GM19397 (cell line): ENCODE measurements at regions not wholly inside any gene's neighbourhood (a gene's known extent, or its start where the extent isn't known, plus 50 kb on each side); places are given as distances from the start of the nearest gene placed in this dataset.
"Not testable (repeated sequence)": the region's sequence is repeated elsewhere in the genome, so short reads cannot be mapped to it uniquely, and the experiment has no call there.

ENCODE experiments used
- ATAC-seq: cut with Tn5 transposase; IDR thresholded peaks from one replicate; pipeline ENCODE4 v1.9.1; 2021; ENCODE audit warnings: mild to moderate bottlenecking, moderate library complexity; ENCODE audit not compliant: unreplicated experiment

DNA sequence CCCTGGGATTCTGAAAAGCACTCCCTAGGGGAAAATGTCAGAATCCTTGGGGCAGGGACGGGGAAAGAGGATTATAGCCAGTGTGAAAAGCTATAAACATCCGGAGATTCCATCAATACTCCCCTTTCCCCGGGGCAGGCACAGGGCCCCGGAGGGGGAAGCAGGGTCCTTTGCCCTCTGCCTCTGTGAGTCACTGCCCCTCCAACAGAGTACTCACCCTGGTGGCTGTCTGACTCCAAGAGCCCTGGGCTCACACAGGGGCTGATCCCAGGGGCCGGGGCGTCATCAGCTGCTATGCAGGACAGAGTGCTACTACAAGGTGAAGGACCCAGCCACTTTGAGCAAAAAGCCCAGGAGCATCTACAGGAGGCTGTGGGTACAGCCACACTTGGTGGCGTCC is 133.0 kb upstream of the PRR20G start:
- no peak for ATAC-seq

DNA sequence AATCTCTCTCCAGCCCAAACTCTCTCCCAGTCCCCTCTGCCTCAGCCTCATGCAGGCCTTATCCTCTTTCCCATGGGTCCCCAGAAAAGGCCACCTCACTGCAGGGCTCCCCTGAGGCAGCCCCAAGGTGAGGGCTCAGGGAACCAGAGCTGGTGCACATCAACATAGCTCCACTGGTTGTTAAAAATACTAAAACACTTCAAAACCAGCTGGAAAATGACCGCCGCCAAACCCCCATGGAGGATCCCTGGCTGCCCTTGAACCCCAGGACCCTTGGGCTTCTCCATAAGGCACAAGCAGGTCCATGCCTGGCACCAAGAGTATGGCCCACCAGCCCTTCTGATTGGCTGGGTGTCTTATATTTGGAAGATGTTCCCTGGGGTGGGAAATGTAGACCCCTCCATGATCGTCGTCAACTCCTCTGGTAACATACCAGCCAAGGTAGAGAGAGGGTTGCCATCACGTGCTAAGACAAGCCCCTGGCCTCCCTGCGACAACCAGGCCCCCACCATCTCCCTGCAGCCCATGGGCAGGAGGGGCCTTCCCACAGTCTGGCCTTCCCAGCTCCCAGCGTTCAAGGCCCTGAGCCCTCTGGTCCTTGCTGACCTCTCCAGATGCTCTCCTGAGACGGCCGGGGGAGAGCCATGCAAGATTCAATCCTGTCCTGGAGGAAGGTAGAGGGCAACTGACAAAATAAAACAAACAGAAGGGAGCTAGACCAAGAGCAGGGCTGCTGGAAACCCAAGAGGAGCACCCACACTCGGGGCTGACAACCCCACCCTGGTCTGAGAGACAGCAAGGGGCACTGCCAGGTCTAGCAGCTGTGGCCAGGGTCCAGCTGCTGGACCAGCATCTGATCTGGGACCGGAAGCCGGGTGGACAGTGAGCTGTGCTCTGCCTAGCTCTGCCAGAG is 132.1 kb upstream of the PRR20G start:
- no peak for ATAC-seq

DNA sequence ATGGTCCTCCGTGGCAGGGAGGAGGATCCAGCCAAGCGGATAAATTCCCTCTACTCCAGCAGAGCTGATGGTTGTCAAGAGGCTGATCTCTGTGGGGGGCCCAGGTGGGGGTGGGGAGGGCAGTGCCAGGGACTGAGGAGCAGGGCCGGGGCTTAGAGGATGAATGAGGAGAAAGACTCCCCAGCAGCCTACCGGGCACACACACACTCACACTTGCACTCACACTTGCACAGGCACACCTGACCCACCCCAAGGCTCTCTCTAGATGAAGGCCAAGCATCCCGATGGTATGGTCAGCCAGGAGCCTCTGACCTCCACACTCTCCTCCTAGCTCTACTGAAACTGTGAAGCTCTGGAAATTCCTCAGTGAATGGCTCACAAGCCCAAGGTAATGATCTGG is 131.3 kb upstream of the PRR20G start:
- no peak for ATAC-seq

DNA sequence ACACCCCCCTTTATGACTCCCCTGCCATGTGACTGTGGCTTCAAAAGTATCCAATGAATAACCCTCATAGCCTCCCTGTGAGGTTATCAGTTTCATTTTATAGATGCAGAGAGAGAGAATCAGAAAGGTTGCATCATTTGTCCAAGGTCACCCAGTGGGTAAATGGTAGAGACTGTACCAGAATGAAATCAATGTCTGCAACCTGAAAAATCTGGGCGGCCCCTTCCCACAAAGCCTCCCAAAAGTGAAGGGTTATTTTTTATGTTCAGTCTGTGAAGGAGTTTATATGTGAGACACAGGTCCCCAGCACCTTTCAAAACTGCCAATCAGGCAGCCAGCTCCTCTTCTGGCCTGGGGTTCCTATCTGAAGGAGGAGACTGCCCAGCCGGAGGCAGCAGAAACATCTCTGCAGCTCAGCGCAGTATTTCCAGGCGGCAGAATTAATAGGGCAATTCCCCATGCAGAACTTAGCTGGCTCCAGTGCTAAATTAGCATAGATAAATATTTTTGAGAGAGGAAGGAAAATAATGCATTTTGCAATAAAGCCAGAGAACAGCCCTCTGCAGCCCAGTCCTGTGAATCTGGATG is 130.8 kb upstream of the PRR20G start:
- no peak for ATAC-seq

DNA sequence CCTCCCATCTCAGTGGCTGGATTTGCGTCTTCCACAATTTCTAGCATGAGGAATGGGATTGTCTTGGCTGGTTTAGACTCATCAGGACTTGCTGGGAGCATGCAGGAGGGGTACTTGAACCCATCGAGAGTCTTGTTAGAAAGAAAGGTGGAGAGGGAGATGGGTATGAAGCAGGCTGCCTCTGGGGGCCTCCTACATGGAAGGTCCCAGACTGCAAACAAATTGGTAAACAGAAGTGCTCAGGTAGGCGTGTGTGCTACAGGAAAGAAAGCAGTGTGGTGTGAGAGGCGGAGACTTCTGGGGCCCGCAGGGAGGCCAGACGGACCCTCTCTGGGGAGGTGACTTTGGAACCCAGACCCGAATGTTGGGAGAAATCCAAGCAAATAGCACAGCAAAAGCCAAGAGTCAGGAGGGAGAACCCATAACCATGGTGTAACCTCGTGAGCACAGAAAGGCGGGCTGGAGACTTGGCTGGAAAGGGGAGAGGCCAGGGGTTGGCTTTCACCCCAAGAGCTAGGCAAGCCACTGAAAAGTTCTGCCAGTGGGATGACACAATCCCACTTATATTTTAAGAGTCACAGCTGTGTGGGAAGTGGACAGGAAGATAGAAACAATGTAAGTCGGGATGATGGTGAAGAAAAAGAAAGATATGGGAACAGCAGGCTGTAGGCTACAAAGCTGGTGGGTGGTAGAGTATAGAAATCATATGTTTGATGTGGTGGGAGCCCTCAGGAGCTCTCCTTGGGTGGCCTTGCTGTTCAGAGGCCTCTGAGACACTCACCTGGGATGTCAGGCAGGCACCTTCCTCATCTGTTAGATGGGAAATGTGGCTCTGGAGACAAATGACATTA is 130.1 kb upstream of the PRR20G start:
- ATAC-seq, result no peak

DNA sequence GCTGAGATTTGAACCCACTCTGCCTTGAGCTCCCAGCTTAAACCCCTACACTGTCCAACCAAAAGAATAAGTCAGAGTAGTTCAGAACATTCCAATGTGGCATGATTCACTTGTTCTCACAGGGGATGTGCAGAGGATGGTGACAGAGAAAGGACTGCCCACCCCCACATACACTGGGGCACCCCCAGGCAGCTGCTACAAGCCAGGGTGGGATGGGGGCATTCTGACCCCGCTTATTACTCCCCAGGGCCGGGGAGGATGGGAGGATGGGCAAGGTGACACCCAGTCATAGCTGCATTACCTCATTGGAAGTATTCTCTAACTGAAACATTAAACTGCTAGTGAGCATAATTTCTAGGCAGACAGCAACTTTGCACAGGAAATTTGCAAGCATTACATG is 126.0 kb upstream of the PRR20G start:
- no peak for ATAC-seq

DNA sequence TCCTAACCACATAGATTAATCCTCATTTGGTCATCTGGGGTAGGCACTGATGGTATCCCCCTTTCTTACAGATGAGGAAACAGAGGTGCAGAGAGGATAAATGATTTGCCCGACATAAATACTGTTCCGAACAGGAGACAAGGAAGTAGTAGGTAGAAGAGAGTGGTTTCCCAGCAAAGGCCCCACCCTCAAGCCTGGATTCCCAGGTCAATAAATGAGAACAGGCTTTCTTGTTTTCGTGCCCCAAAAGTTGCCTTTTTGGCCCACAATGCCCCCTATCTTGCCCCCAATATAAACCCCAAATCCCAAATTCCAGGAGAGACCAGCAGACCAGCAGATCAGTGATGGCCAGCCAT is 125.5 kb upstream of the PRR20G start:
- no peak for ATAC-seq

DNA sequence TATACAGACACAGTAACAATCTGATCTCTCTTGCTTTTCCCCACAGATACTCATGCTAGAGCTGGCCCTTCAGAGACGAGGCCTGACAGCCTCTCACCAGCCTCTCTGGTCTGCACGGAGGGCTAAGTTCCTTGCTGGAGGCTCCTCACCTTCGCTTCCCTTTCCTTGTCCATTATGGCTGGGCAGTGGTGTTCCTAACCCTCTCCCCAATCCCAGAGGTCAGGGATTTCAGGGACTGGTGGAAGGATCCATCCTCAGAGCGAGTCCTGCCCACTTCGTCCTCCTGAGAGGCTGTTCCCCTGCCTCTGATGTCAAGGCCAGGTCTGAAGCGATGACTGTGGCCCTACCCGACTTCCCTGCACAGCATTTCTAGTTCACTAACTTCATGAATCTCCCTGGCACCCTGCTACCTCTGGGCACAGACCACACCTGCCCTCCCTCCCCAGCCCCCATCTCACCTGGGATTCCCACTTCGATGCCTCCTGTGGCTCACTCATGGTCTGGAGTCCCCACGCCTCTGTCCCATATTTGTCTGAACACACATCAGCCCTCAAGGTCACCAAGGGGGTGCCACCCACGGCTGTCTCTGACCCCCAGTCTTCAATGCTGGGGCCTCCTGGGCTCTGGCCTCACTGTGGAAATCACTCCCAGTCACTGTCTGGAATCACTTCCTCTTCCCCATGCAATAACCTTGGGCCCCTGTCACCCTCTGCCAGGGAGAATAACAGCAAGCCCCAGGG is 124.9 kb upstream of the PRR20G start:
- ATAC-seq, result no peak

DNA sequence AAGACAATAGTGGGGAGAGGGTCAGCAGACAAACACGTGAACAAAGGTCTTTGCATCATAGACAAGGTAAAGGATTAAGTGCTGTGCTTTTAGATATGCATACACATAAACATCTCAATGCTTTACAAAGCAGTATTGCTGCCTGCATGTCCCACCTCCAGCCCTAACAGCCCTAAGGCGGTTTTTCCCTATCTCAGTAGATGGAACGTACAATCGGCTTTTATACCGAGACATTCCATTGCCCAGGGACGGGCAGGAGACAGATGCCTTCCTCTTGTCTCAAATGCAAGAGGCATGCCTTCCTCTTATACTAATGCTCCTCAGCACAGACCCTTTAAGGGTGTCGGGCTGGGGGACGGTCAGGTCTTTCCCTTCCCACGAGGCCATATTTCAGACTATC is 124.0 kb upstream of the PRR20G start:
- not testable (repeated sequence) for ATAC-seq

DNA sequence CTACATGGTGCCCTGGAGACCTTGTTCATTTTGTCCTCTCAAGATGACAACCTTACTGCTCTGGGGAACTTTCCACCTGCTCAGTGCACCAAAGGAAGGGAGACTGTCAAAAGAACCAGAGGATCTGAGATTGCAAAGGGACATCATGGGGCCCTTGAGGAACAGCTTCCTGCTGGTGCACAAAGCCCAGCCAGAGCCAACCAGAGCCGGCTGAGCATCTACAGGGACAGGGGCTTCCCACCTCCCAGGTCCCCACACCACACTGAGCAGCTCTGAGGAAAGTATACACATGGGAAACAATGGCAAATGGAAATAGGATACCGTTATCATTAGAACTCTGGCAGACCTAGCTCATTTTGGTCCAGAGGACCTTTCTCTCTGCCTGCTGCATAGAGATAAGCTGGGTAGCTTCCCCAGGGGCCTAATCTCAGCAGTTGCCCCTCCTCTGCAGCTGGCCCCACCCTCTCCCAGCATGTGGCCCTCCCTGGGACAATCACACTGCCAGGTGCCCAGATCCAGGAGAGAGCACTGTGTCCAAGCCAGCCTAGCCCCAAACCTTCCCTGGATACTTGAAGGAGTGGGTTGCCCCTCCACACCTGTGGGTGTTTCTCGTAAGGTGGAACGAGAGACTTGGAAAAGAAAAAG is 123.4 kb upstream of the PRR20G start:
- ATAC-seq, result no peak

DNA sequence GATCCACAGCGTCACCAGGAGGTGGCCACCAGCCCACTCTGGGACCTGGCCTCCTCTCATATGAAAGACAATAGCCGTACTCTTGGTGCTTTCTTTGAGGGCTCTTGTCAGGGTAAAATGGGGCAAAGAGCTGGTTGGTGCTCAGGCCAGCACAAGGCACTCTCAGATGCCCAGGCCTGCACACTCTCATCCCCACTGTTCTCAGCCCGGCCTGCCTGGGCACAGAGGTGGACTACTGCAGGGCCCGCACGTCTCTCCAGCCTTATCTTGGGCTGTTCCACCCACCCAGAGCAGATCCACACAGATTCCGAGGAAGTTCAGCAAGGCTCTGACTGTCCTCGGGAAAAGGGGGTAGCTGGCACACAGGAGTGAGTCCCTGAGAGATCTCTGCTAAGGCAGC is 122.8 kb upstream of the PRR20G start:
- ATAC-seq, result no peak

DNA sequence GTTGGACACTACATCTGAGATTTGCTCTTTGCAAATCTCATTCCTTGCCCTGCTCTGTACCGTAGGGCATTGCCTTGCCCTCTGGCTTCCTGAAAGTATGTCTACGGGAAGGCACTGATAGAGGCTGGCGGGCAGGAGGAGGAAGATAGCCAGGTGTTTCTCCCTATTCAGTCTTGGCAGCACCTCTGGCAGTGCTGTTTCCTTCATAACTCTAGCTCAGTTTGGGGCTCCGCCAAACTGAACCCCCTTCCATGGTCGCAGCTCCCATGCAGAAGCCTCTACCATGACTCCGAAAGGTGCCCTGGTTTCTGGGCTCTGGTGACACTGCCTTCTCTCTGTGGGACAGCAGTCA is 122.3 kb upstream of the PRR20G start:
- no peak for ATAC-seq

DNA sequence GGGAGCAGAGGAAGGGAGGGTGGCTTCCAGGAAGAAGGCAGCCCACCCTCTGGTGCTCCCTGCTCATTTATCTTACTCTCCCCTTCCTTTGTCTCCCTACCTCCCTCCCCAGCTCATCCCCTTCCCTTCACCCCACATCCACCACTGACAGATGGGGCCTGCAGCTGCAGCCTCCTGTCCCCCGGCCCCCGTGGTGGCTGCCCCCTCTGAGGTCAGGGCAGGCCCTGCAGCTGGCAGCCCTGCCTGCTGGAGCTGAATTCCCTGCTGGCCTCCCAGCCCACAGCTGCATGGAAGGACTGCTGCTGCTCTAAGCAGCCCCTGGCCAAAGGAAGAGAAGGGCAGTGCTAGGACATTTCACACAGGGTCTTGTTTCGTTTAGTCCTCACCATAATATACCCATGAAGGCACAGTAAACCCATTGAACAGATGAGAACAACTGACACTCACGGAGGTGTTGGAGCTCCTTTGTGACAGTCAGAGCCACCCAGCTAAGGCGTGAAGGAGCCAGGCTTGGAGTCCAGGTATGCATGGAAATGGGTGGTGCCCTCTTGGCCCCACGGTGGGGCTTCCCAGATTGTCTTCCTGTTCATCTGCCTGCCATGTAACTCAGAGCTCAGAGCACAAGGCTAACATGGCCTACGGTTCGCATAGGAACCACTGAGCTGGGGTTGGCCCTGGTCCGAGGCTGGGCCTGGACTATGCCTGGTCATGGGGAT is 121.7 kb upstream of the PRR20G start:
- ATAC-seq, result no peak

DNA sequence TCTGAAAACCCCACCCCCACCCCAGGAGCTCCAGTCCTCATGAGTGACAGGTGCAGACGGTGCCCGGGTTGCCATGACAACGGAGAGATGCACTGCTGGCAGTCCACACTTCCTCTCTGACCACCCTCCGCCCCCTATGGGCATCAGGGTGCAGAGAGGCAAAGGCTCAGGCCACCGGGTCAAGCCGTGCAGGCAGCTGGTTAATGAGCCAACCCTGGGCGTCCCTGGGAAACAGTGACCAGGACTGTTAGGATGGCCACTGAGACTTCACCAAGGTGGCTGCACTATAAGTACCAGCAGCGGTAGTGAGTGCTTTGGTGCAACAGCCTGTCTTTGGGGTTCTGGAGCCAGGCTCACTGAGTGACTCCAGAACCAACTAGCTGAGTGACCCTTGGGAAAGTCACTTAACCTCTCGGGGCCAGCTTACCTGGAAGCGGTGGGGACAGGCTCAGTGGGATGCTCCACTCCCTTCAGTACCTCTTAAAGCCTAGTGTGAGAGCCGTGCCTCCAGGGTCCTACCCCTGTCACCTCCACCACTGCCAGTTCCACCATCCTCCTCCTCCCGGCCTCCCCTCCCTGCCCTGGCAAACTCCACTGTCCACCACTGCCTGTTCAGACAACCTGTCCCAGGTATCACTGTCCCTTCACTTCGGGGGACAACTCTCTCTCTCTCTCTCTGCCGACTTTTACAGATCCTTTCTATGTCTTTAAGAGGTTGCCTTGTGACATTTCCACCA is 121.0 kb upstream of the PRR20G start:
- ATAC-seq, result no peak

DNA sequence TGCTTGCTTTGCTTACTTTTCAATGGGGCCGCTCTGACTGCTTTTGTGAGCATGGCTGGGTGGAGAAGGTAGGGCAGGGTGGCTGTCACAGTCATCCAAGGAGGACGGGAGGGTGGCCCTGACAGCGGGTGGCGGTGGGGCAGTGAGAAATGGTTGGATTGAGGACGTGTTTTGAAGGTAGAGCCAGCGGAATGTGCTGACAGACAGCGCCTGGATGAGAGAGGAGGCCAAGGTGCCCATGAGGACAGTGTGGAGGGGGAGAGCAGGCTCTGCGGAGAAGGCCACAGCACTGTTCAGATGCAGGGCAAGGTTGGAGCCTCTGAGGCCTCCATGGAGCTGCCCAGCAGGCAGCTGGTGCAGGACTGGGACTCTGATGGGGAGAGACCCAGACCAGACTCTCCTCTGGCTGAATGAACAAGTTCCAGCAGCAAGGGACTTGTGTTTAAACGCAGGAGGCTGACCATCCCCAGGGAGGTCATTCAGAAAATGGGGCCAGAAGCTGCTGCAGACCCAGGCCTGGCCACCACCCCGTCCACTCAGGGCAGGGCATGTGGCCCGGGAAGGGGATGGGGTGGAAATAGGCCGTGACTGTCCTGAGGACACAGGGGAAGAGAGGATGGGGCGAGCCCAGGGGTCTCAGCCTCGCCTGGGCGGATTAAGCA is 120.3 kb upstream of the PRR20G start:
- no peak for ATAC-seq

DNA sequence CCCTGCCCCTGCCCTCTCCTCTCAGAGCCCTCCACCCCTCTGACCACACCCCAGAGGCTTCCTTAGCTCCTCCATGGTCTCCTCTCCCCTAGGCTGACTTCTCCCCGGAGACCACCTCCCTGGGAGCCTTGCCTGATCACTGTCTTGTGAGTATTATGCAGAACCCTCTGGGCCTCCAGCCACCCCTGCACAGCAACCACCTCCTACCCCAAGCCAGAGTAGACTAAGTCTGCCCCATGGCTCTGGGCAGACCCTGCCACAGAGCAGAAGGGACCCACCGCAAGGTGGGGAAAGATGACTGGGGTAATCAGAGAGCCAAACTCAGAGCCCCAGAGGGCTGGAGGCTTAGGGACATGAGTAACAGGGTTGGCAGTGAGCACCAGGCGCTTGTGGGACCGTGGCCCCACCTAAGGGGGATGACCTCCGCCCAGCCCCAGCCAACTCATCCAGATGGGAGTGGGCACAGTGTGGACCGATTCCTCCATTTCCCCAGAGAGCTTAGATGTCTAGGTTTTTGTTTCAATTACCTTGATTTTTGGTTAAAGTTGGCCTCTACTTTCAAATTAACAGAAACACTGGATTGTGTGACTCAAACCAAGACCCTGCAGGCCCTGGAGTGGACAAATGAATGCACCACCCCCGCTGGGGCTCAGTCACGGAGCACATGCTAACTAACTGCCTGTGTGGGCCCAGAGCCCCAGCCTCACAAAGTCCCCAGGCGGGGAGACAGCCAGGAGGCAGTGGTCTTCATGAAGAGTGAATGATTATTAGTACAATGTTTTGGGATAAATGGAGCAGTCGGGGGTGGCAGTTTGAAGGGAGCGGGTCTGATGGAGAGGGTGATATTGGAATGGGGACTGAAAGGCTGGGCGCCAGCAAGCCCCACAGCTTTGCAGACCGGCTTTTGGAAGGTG is 119.4 kb upstream of the PRR20G start:
- ATAC-seq, result no peak

DNA sequence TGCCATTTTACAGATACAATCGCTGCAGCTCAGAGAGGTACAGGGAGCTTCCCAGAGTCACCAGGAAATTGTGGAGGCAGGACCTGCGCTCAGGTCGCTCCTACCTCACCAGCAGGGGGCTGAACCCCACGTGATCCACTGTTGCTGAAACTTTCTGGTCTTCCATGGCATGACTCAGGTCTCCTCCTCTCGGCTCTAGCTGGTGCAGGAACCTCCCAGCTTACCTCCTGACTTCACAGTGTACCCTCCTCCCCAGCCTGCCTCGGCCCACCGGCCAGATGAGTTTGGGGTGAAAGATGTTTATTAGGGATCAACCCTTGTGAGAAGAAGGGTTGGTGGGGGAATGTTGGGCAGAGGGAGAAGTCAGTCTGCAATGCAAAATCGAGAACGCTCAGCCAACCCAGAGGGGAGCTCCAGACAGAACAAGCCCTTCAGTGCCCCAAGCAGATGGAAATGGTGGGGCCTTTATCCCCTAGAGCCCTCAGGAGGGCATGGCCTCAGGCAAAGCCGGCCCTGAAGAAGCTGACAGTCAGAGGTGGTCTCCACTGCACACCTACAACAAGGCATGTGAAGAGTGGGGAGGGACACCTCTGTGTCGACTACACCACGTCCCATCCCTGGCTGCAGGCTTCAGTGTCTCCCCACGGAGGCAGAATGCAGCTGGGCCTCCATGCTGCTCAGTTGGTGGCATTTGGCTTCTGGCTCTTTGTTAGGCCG is 118.6 kb upstream of the PRR20G start:
- ATAC-seq, result no peak
